LNCAP (cell line): ENCODE measurements at regions not wholly inside any gene's neighbourhood (a gene's known extent, or its start where the extent isn't known, plus 50 kb on each side); places are given as distances from the start of the nearest gene placed in this dataset.

Experiments
- TF ChIP-seq, protein P1 (sequence below): fragments of 450-650 bp; IDR thresholded peaks from 2 replicates; pipeline ENCODE4 v1.5.1; 2017; ENCODE audit warnings: mild to moderate bottlenecking

DNA sequence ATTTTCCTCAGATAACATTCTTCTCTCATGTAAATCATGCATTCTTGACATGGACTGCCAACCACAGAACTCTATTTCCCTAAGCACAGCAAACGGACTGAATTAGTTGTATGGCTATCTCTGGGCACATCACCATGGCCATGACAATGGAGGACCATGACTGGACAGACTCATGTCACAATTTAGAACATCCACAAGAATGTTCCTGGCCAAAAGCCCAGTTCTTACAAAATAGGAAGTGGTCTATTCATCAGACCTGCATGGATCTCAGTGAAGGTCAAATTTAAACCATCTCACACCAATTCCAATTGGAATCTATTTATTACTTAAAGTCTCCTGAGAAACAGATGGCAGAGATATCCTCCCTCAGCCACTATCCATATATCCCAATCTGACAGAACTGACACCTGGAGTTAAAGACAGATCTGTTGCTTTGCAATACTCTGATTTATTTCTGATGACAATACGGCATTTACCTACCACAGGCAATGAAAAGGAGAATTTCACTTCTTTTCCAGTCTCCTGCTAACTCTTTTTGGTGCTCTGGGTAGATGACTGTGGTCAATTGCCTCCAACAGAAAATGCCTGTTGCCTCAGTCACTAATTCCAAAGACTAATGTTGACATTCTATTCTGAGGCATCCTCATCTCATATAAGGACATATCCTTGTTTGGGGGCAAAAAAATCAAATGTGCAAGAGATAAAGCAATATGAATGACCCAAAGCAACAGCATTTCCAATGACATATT, 254.8 kb downstream of the HTR7 start:
- TF ChIP-seq, protein P1, sequence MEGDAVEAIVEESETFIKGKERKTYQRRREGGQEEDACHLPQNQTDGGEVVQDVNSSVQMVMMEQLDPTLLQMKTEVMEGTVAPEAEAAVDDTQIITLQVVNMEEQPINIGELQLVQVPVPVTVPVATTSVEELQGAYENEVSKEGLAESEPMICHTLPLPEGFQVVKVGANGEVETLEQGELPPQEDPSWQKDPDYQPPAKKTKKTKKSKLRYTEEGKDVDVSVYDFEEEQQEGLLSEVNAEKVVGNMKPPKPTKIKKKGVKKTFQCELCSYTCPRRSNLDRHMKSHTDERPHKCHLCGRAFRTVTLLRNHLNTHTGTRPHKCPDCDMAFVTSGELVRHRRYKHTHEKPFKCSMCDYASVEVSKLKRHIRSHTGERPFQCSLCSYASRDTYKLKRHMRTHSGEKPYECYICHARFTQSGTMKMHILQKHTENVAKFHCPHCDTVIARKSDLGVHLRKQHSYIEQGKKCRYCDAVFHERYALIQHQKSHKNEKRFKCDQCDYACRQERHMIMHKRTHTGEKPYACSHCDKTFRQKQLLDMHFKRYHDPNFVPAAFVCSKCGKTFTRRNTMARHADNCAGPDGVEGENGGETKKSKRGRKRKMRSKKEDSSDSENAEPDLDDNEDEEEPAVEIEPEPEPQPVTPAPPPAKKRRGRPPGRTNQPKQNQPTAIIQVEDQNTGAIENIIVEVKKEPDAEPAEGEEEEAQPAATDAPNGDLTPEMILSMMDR, result no peak

DNA sequence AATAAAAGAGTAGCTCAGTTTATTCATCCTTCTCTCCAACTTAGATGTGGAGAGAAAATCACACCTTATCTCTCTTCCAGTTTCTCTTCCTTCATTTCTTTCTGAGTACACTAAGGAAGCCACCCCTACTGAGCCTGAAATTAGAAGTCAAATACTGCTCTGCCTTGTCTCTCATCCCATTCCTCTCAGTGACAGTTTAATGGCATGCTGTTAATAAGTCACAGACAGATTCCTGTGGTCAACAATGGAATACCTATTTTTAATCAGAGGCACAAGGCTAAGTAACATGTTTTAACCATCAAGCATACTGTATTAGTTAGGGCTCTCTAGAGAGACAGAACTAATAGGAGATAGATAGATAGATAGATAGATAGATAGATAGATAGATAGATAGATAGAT, 253.2 kb downstream of the HTR7 start:
- TF ChIP-seq, protein P1, result no peak

DNA sequence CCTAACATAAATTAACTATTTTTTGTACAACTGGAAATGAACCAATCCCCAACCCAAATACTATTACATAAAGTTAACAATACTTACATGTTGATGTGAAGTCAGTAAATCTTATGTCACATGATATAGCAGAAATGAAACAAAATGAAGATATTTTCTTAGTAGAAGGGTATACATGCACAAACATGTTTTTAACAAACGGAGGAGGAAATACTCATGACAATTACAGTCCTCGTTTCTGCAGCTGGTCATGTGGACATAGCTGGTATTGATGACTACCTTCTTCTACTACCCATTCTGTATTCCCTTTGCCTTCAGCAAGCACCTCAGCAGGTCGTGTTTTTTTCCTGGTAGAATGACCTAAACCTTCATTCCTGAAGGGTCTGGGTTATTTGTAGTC, 252.3 kb downstream of the HTR7 start:
- TF ChIP-seq, protein P1, result no peak

DNA sequence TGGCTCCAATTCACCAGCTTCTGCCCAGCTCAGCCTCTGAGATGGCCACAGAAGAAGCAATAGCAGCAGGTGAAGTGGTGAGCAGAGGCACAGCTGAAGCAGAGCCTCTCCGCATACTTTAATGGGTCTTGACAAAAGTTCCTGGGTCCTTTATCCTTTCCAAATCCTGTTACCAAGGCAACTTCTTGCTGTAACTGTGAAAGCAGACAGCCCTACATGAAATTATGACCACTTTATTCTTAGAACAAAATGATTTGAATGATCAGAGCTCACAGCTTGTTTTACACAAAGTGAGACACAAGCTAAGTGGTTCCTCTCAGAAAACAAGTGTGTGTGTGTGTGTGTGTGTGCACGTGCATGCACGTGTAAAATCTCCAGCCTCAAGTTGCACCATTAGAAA, 245.6 kb downstream of the HTR7 start:
- TF ChIP-seq, protein P1, result no peak

- TF ChIP-seq, protein P1, result no peak
Observed at GRCh38 chr10:90614631-90615030, 243.2 kb downstream of the HTR7 start.

GRCh38 chr10:90621577-90621976, 236.3 kb downstream of the HTR7 start:
- TF ChIP-seq, protein P1, result no peak

DNA sequence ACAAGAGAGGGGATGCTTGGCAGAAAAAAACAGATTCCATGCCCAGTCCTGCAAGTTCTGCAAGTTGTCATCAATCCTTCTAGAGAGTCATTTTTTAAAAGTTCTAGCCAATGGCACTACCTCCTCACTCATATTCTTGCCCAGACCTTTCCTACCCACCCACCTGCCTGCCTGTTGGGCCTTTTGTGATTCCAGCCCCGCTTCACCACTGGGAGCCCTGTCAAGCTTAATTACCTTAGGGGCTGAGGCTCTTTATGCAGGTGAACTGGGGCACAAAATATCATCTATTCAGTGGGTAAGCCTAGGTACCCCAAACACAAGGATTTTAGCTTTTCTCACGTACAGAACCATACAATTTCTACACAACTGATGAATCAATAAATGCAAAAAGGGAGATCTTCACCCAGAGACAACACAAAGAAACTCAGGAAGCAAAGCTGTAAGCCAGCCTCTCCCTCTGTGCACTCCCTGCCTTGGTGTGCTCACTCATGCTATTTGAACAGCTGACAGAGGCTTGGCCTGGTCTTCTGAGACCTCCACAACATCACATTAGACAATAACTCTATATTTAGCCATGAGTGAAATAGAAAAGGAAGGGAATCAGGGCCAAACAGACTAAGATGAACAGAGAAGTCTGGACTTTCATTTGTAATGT, 222.6 kb downstream of the HTR7 start:
- TF ChIP-seq, protein P1, result no peak
